Activated naive CD4-positive, alpha-beta T cell treated with anti-CD3 and anti-CD28 coated beads, Interleukin-2, amount 10 ng/mL, durations not matched to agents 7 days and 5 days (primary cell): ENCODE measurements at regions not wholly inside any gene's neighbourhood (a gene's known extent, or its start where the extent isn't known, plus 50 kb on each side); places are given as distances from the start of the nearest gene placed in this dataset.

Experiments used
- CTCF ChIA-PET: fragments of 350-600 bp; sonication (Branson Sonifier 250); formaldehyde crosslinking; loops from one replicate; lab custom pipeline; 2021; ENCODE audit warnings: antibody characterized with exemption; lab: Charles Lee
- DNase-seq: peaks from one replicate; pipeline ENCODE4 v3.0.0-alpha.2; 2020
- H3K27ac Mint-ChIP-seq: one replicate; pipeline ENCODE4 v1.8.0; 2021; ENCODE audit warnings: mild to moderate bottlenecking, moderate library complexity, mixed read lengths
- H3K27me3 Mint-ChIP-seq: one replicate; pipeline ENCODE4 v1.8.0; 2021; ENCODE audit warnings: mild to moderate bottlenecking, mixed read lengths
- H3K36me3 Mint-ChIP-seq: one replicate; pipeline ENCODE4 v1.8.0; 2021; ENCODE audit warnings: mixed read lengths
- H3K4me1 Mint-ChIP-seq: one replicate; pipeline ENCODE4 v1.8.0; 2021; ENCODE audit warnings: mixed read lengths
- H3K4me3 Mint-ChIP-seq: one replicate; pipeline ENCODE4 v1.8.0; 2021; ENCODE audit warnings: mild to moderate bottlenecking, moderate library complexity, mixed read lengths
- H3K9me3 Mint-ChIP-seq: one replicate; pipeline ENCODE4 v1.8.0; 2021; ENCODE audit warnings: mixed read lengths

DNA sequence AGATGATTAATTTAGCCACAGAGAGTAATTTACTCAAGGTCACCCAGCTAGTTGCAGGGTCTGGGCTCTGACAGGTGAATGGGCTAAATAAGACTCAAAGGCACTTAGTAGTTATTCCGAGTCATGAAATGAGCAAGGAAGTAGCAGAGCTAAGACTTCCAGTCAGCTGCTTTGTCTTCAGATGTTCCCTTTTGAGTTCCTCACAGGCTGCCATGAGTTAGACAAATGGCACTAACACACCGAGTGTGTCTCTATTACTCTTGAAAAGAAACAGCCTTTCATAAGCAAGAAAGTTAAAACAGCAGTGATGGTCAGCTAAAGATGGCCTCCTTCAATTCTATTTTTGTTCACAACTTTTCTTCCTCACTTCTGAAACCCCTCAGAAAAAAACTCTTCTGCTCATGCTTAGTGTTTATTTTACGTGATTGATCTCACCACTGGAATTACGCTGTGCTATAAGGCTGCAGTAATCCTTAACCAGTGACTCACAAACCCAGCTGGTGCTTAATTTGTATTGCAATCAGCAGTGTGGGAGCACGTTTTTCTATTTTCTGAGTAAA is 389.1 kb downstream of the AASDHPPT start:
- Mint-ChIP-seq H3K27ac (no peak overlapping the region), H3K36me3 (no peaks in the 10 kb centered on the region)

DNA sequence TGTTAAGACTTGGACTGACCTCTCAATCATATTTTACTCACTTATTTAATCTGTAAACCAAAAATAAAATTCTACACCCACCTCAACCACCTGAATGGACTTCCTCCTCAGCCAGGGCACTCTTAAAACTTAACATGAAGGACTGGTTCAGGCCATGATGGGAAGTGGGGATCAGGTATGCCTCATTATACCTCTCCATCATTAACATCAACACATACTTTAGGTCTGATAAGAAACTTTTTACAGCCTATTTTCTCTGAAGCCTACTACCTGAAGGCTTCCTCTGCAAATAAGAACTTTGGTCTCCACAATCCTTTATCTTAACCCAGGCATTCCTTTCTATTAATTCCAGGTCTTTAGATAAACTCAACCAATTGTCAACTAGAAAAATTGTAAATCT is 390.0 kb downstream of the AASDHPPT start:
- no peak overlapping the region for H3K4me3 Mint-ChIP-seq
- no peaks in the 10 kb centered on the region for H3K36me3 Mint-ChIP-seq
- CTCF ChIA-PET = interaction anchor here (1.0 kb wide), 1 partner anchor 14 kb away, joined by 3 read pairs; no protein-coding TSS in a partner anchor
- H3K9me3 Mint-ChIP-seq = peaks cover 1% of the 10 kb centered on the region
- H3K27me3 Mint-ChIP-seq = no peaks in the 10 kb centered on the region
- no peaks in the 10 kb centered on the region for H3K4me1 Mint-ChIP-seq
- H3K27ac Mint-ChIP-seq = no peak overlapping the region
- no peak for DNase-seq

More for the DNA sequence above, 389.1 kb downstream of the AASDHPPT start:
- no peak for DNase-seq
- Mint-ChIP-seq H3K9me3 (peaks cover under 1% of the 10 kb centered on the region), H3K4me1 (no peaks in the 10 kb centered on the region), H3K27me3 (no peaks in the 10 kb centered on the region), H3K4me3 (no peak overlapping the region)
- CTCF ChIA-PET = interaction anchor here (1.0 kb wide), 1 partner anchor 15 kb away, joined by 3 read pairs; no protein-coding TSS in a partner anchor

DNA sequence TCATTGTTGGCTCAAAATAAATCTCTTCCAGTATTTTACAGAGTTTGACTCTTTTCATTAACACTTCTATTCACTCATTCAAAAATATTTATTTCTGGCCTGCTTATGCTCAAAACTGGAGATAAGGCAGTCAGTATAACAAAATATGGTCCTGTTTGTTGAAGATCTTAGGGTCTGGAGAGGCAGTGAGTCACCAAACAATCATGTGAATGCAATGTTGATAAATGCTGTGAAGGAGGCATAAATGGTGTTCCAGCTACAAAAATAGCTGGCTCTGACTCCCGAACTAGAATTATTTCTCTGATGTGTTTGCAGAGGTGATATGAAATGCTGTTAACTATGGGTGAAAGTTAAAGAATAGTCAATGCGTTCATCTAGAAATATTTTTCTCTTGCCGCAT is 390.6 kb downstream of the AASDHPPT start:
- H3K9me3 Mint-ChIP-seq = peaks cover 1% of the 10 kb centered on the region
- no peak overlapping the region for H3K27ac Mint-ChIP-seq
- CTCF ChIA-PET = no interaction called here
- no peaks in the 10 kb centered on the region for H3K36me3 Mint-ChIP-seq
- DNase-seq = no peak
- no peaks in the 10 kb centered on the region for H3K4me1 Mint-ChIP-seq
- H3K27me3 Mint-ChIP-seq = no peaks in the 10 kb centered on the region
- no peak overlapping the region for H3K4me3 Mint-ChIP-seq

DNA sequence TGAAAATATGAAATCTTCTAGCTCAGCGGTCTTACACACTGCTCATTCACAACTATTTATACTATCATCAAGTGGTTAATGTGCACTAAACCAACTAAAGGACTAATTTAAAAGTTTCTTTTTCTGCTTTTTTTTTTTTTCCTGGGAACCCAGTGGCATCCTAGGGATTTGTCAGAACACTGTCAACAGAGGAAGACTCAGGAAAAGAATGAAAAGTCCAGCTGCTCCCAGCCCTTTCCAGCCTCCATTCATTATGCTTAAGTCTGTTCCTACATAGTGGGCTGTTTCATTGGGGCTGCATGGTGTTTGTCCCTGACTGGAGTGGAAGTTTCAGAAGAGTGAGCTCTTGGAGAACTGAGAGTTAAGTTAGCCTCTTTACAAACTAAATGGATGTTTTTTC is 391.1 kb downstream of the AASDHPPT start:
- CTCF ChIA-PET = no interaction called here
- H3K4me1 Mint-ChIP-seq = no peaks in the 10 kb centered on the region

DNA sequence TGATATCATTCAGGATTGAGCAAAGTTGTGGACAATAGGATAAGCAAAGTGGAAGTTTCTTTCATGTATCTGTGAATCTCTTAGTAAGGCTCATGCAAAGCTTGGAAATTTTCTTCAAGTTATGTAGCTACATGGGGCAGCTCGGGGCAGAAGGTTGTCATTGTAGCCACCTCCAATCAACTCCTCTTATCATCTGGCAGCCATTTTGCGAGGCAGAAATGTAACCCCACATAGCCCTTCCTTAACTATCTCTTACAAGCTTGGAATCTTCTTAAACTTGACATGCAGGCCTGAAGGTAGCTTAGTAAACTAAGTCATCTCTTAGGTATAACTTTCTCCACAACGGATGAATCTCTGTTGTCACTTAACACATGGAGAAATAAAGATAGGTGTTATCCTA is 392.8 kb downstream of the AASDHPPT start:
- Mint-ChIP-seq H3K36me3 (no peaks in the 10 kb centered on the region), H3K4me1 (no peaks in the 10 kb centered on the region), H3K9me3 (peaks cover 4% of the 10 kb centered on the region), H3K4me3 (no peak overlapping the region), H3K27ac (no peak overlapping the region), H3K27me3 (no peaks in the 10 kb centered on the region)
- CTCF ChIA-PET = no interaction called here
- DNase-seq = no peak

More for the DNA sequence above, 391.1 kb downstream of the AASDHPPT start:
- no peaks in the 10 kb centered on the region for H3K36me3 Mint-ChIP-seq
- H3K9me3 Mint-ChIP-seq = peaks cover 1% of the 10 kb centered on the region
- no peak overlapping the region for H3K4me3 Mint-ChIP-seq
- no peak for DNase-seq
- H3K27me3 Mint-ChIP-seq = no peaks in the 10 kb centered on the region
- H3K27ac Mint-ChIP-seq = no peak overlapping the region

DNA sequence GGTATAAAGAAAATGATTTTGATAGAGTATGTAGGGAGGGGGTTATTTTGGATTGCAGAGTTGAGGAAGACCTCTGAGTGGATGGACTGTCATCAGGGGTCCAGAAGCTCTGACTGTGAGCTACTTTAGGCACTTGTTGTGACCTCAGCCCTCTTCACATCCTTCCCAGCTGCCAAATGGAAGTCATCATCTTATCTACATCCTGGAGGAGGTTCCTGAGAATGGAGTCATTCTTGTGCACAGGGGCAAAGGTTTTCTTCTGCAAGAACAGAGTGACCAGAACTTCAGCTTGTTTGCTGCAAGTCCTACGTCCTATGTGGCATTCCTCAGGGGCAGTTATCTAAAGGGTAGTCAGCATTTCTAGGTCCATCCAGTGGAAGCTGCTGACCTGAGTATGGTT is 393.8 kb downstream of the AASDHPPT start:
- CTCF ChIA-PET = no interaction called here
- no peak overlapping the region for H3K4me3 Mint-ChIP-seq

DNA sequence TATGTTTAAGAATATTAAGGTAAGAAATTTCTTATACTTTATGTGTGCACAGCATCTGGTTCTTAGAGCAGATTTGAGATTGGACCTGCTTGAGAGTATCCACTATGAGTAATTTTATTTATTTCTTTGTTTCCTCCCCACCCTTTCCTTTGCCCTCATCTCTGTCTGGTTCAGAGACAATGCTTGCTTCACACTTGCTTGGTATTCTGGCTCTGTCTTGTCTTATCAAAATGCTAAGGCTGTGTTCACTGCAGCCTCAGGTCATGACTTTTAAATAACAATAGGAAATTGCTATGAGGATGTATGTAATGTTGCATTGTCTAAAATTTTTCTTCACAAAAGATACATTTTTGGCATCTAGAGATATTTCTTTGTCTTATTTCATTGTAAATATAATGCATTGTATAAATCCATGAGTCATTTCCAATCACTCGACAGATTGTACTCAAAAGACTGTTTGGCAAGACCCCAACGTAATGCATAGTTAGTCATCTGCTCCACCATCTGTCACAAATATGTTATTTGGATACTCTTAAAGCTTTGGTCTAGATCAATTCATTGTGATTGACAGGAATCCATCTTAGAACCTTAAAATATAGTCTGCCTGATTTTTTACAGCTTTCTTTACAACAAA is 395.7 kb downstream of the AASDHPPT start:
- Mint-ChIP-seq H3K36me3 (no peaks in the 10 kb centered on the region), H3K27ac (no peak overlapping the region), H3K4me3 (no peak overlapping the region), H3K9me3 (peaks cover 6% of the 10 kb centered on the region), H3K4me1 (no peaks in the 10 kb centered on the region), H3K27me3 (no peaks in the 10 kb centered on the region)
- CTCF ChIA-PET = no interaction called here
- no peak for DNase-seq

More for the DNA sequence above, 393.8 kb downstream of the AASDHPPT start:
- DNase-seq = no peak
- H3K27ac Mint-ChIP-seq = no peak overlapping the region
- peaks cover 4% of the 10 kb centered on the region for H3K9me3 Mint-ChIP-seq
- H3K4me1 Mint-ChIP-seq = no peaks in the 10 kb centered on the region
- H3K27me3 Mint-ChIP-seq = no peaks in the 10 kb centered on the region
- H3K36me3 Mint-ChIP-seq = no peaks in the 10 kb centered on the region

DNA sequence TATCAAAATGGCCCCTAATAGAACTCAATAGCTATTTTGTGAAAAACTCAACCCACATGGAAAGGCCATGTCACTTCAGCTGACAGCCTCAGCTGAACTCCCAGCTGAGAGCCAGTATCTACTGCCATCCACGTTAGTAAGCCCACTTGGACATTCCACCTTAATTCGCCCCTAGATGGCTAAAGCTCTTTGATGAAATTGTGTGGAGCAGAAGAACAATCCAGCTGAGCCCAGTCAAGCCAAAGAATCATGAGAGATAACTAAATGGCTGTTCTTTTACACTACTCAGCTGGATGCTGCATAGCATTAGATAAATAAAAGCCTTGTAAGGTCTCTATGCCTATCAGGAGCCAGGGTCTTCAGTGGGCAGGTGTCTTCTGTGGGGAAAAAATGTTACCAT is 396.8 kb downstream of the AASDHPPT start:
- Mint-ChIP-seq H3K27ac (no peak overlapping the region), H3K27me3 (no peaks in the 10 kb centered on the region), H3K4me1 (no peaks in the 10 kb centered on the region), H3K9me3 (peaks cover 6% of the 10 kb centered on the region), H3K4me3 (no peak overlapping the region), H3K36me3 (no peaks in the 10 kb centered on the region)
- no peak for DNase-seq
- CTCF ChIA-PET = no interaction called here

DNA sequence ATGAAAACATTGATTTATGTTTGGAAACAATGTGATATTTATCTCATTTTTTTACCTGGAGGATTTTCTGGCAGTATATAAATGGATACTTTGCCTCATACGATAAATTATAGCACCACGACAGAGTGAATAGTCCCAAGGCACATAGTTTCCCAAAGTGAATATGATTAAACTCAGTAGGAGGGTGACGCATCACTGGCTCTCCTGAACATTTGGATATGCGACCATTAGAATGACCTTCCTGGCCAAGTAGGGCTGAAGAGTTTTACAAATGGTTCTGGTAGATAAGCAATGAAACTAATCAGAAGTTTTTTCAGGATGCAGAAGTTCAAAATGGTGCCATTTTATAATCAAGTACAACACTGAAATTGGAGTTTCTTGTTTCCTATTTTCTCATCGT is 397.7 kb downstream of the AASDHPPT start:
- Mint-ChIP-seq H3K36me3 (no peaks in the 10 kb centered on the region), H3K9me3 (peaks cover 6% of the 10 kb centered on the region), H3K27me3 (no peaks in the 10 kb centered on the region), H3K4me1 (no peaks in the 10 kb centered on the region), H3K27ac (no peak overlapping the region), H3K4me3 (no peak overlapping the region)
- CTCF ChIA-PET = interaction anchor here (0.6 kb wide), 1 partner anchor 26 kb away, joined by 3 read pairs; no protein-coding TSS in a partner anchor
- no peak for DNase-seq

DNA sequence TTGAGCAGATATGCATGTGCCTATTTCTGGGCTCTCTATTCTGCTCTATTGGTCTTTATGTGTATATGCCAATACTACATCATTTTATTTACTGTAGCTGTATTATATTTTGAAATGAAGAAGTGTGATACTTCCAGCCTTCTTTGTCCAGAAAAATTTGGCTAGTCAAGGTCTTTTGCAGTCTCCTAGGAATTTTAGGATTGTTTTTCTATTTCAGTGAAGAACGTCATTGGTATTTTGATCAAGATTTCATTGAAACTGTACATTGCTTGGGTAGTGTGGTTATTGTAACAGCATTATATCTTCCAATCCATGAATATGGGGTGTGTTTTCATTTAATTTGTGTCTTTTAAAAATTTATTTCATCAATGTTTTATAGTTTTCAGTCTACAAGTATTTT is 400.3 kb downstream of the AASDHPPT start:
- no peaks in the 10 kb centered on the region for H3K4me1 Mint-ChIP-seq
- no peaks in the 10 kb centered on the region for H3K27me3 Mint-ChIP-seq
- DNase-seq = no peak
- peaks cover 4% of the 10 kb centered on the region for H3K9me3 Mint-ChIP-seq
- CTCF ChIA-PET = no interaction called here
- no peak overlapping the region for H3K4me3 Mint-ChIP-seq
- no peak overlapping the region for H3K27ac Mint-ChIP-seq
- no peaks in the 10 kb centered on the region for H3K36me3 Mint-ChIP-seq

DNA sequence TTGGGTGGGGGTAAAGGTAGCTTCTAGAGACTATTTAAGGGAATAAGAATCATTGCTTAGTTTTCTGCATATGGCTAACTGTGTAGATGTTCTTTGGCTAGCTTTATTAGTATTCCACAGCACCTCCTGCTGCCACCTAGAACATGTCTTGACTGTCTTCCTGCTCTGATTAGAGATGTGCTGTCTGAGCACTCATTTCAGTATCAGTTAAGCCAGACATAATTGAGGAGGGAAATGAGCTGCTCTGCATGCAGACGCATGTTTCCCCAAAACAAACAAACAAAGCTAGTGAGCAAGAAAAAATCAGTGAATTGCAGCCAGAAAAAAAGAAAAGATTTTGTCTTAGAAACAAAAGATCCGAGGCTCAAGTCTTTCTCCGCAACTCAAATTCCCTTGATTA is 402.2 kb downstream of the AASDHPPT start:
- H3K4me3 Mint-ChIP-seq = no peak overlapping the region
- no peaks in the 10 kb centered on the region for H3K27me3 Mint-ChIP-seq
- H3K36me3 Mint-ChIP-seq = no peaks in the 10 kb centered on the region
- DNase-seq = no peak
- no peak overlapping the region for H3K27ac Mint-ChIP-seq
- H3K4me1 Mint-ChIP-seq = no peaks in the 10 kb centered on the region
- CTCF ChIA-PET = no interaction called here
- peaks cover 2% of the 10 kb centered on the region for H3K9me3 Mint-ChIP-seq

DNA sequence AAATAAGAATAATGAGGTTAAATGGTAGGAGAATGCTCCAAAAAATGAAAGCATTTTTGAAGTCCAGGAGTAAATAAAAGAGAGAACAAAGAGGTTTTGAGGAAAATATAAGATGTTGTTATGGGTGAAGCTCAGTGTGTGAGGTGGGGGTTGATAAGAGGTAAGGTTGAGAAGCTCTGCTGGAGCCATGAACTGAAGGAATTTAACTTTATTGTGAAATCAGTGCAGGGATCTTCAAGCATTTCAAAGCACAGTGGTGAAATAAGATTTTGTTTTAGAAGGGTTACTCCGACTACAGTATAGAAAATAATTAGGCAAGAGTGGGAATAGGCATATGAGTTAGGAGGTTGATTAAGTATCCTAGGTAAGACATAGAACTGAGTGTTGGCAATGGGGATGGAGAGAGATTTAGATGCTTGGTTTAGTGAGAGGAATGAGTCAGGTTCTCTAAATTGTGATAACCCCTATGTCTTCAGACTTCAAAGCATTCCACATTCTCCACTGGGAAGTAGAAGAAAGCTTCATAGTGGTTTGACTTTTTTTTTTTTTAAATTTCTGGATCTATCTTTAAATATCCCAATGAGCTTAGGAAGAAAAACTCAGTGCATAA is 403.2 kb downstream of the AASDHPPT start:
- Mint-ChIP-seq H3K9me3 (peaks cover 2% of the 10 kb centered on the region), H3K27ac (no peak overlapping the region), H3K27me3 (no peaks in the 10 kb centered on the region), H3K4me3 (no peak overlapping the region), H3K36me3 (no peaks in the 10 kb centered on the region), H3K4me1 (no peaks in the 10 kb centered on the region)
- CTCF ChIA-PET = interaction anchor here (1.2 kb wide), 1 partner anchor 14 kb away, joined by 3 read pairs; no protein-coding TSS in a partner anchor
- no peak for DNase-seq

DNA sequence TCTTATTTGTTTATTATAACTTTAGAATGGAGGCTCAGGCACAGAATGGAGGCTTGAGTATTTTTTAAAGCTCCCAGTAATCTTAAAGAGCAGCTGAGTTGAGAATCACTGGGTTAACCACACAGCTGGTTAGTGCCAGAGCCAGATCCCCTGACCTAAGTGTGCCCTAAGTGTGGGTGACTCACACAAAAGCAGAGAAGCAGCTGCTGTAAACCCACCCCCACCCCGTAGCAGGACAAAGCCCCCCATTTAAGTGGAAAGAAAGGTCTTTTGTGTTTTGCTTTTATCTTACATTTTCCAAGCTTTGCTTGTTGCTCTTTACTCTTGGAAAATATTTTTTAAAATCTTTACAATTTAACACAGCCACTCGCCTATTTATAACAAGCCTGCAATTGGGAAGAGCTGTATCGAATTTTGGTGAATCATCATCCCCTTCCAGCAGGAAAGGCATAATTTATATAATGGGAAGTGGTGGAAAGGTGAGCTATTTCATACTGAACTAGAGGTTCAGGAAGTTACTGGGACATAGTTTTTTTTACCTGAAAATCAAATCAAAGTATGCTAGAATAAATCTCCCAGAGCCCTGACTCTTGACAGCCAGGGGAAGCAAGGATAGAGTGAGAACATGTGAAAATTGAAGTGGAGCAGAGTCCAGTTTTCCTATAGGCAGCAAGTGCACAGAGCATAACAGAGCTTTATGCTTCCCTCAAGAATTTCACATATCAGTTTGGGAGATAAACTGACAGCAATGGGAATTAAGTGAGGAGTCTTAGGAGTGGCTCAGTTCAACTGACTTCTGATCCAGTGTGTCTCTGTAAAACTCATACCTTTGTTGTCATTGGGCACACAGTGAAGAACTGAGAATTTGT is 405.7 kb downstream of the AASDHPPT start:
- no peaks in the 10 kb centered on the region for H3K36me3 Mint-ChIP-seq
- DNase-seq = no peak
- H3K9me3 Mint-ChIP-seq = no peaks in the 10 kb centered on the region
- no peak overlapping the region for H3K27ac Mint-ChIP-seq
- no peak overlapping the region for H3K4me3 Mint-ChIP-seq
- no peaks in the 10 kb centered on the region for H3K27me3 Mint-ChIP-seq
- CTCF ChIA-PET = no interaction called here
- no peaks in the 10 kb centered on the region for H3K4me1 Mint-ChIP-seq

DNA sequence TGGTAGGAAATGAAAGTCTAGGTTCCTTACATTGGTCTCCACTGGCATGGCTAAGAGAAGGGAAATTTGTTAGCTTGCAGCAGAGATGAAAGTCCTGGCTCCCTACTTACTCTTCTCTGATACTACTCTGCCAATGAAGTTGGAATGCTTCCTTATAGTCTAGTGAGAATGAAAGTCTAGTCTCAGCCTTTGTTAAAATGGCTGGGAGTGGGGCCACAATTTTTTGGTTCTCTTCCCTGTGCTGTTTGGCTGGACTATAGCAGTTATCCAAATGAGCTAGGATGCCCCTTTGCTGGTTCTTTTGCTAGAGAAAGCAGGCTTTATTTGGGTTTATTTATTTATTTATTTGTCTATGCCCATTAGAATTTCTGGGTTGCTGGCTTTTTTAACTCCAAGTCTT is 414.3 kb downstream of the AASDHPPT start:
- Mint-ChIP-seq H3K36me3 (no peaks in the 10 kb centered on the region), H3K27ac (no peak overlapping the region), H3K4me1 (no peaks in the 10 kb centered on the region), H3K4me3 (no peak overlapping the region), H3K27me3 (no peaks in the 10 kb centered on the region), H3K9me3 (peaks cover 5% of the 10 kb centered on the region)
- DNase-seq = no peak
- CTCF ChIA-PET = no interaction called here
